ENCODE measurements at regions not wholly inside any gene's neighbourhood (a gene's known extent, or its start where the extent isn't known, plus 50 kb on each side); places are given as distances from the start of the nearest gene placed in this dataset.

GRCh38 chr3:157920822-157921700 is 185.2 kb downstream of the SHOX2 start:
- TF ChIP-seq CTCF (IDR thresholded peaks at IDR 0.05; ENCODE audit: low read depth, low read length) (no peak), POLR2A (IDR thresholded peaks at IDR 0.05; ENCODE audit: extremely low read depth, insufficient read length) (no peak), MAX (IDR thresholded peaks at IDR 0.05; ENCODE audit: low read depth, low read length) (no peak)
